Activated CD8-positive, alpha-beta memory T cell treated with anti-CD3 and anti-CD28 coated beads, Interleukin-2, amount 10 ng/mL, durations not matched to agents 7 days and 5 days (primary cell): ENCODE measurements at regions not wholly inside any gene's neighbourhood (a gene's known extent, or its start where the extent isn't known, plus 50 kb on each side); places are given as distances from the start of the nearest gene placed in this dataset.

ENCODE experiments used
- ATAC-seq: fragments of 150-1000 bp; cut with Tn5 transposase; one replicate; pipeline ENCODE4 v1.10.0; 2021; ENCODE audit warnings: moderate library complexity
- CTCF ChIA-PET: fragments of 350-600 bp; sonication (Branson Sonifier 250); formaldehyde crosslinking; loops from one replicate; lab custom pipeline; 2021; ENCODE audit warnings: antibody characterized with exemption; lab: Charles Lee
- DNase-seq: peaks from one replicate; pipeline ENCODE4 v3.0.0-alpha.2; 2020
- H3K27ac Mint-ChIP-seq: one replicate; pipeline ENCODE4 v1.8.0; 2021; ENCODE audit warnings: mild to moderate bottlenecking, mixed read lengths
- H3K27me3 Mint-ChIP-seq: one replicate; pipeline ENCODE4 v1.8.0; 2021; ENCODE audit warnings: mixed read lengths
- H3K36me3 Mint-ChIP-seq: one replicate; pipeline ENCODE4 v1.8.0; 2021; ENCODE audit warnings: mild to moderate bottlenecking, mixed read lengths
- H3K4me1 Mint-ChIP-seq: one replicate; pipeline ENCODE4 v1.8.0; 2021; ENCODE audit warnings: mixed read lengths
- H3K4me3 Mint-ChIP-seq: one replicate; pipeline ENCODE4 v1.8.0; 2021; ENCODE audit warnings: mild to moderate bottlenecking, moderate library complexity, mixed read lengths
- H3K9me3 Mint-ChIP-seq: one replicate; pipeline ENCODE4 v1.8.0; 2022; ENCODE audit warnings: low read depth, mixed read lengths

GRCh38 chr18:73983496-73983895 lies 164.1 kb downstream of the FBXO15 start:
- ATAC-seq = no peak
- no peaks in the 10 kb centered on the region for H3K36me3 Mint-ChIP-seq

GRCh38 chr18:73981796-73982195 lies 165.8 kb downstream of the FBXO15 start:
- Mint-ChIP-seq H3K9me3 (no peaks in the 10 kb centered on the region), H3K4me1 (no peaks in the 10 kb centered on the region), H3K4me3 (no peak overlapping the region), H3K36me3 (no peaks in the 10 kb centered on the region), H3K27me3 (no peaks in the 10 kb centered on the region), H3K27ac (no peak overlapping the region)
- CTCF ChIA-PET = no interaction called here
- no peak for ATAC-seq
- DNase-seq = no peak

More at GRCh38 chr18:73983496-73983895, 164.1 kb downstream of the FBXO15 start:
- Mint-ChIP-seq H3K9me3 (no peaks in the 10 kb centered on the region), H3K4me3 (no peak overlapping the region), H3K27ac (no peak overlapping the region), H3K27me3 (no peaks in the 10 kb centered on the region), H3K4me1 (no peaks in the 10 kb centered on the region)
- CTCF ChIA-PET = no interaction called here
- DNase-seq = no peak

- H3K9me3 Mint-ChIP-seq = no peaks in the 10 kb centered on the region
- ATAC-seq = no peak
- no peak for DNase-seq
- peaks cover 3% of the 10 kb centered on the region for H3K4me1 Mint-ChIP-seq
- no peaks in the 10 kb centered on the region for H3K36me3 Mint-ChIP-seq
- no peak overlapping the region for H3K27ac Mint-ChIP-seq
- no peaks in the 10 kb centered on the region for H3K27me3 Mint-ChIP-seq
- CTCF ChIA-PET = no interaction called here
- H3K4me3 Mint-ChIP-seq = no peak overlapping the region
These were observed 167.2 kb downstream of the FBXO15 start for GRCh38 chr18:73980289-73980979.

GRCh38 chr18:73979742-73980141 lies 167.9 kb downstream of the FBXO15 start:
- Mint-ChIP-seq H3K27ac (no peak overlapping the region), H3K4me3 (no peak overlapping the region), H3K36me3 (no peaks in the 10 kb centered on the region), H3K27me3 (peaks cover 3% of the 10 kb centered on the region), H3K9me3 (no peaks in the 10 kb centered on the region), H3K4me1 (peaks cover 6% of the 10 kb centered on the region)
- DNase-seq (no peak), ATAC-seq (no peak)
- CTCF ChIA-PET = no interaction called here

- ATAC-seq = no peak
- H3K4me3 Mint-ChIP-seq = no peak overlapping the region
- peaks cover 6% of the 10 kb centered on the region for H3K27me3 Mint-ChIP-seq
- CTCF ChIA-PET = no interaction called here
- peaks cover 6% of the 10 kb centered on the region for H3K4me1 Mint-ChIP-seq
- no peaks in the 10 kb centered on the region for H3K9me3 Mint-ChIP-seq
- H3K27ac Mint-ChIP-seq = no peak overlapping the region
- DNase-seq = no peak
- H3K36me3 Mint-ChIP-seq = no peaks in the 10 kb centered on the region
These were observed 171.2 kb downstream of the FBXO15 start for GRCh38 chr18:73976433-73976832.

GRCh38 chr18:73975266-73975665 lies 172.4 kb downstream of the FBXO15 start:
- Mint-ChIP-seq H3K27me3 (peaks cover 6% of the 10 kb centered on the region), H3K27ac (no peak overlapping the region), H3K4me3 (no peak overlapping the region), H3K36me3 (no peaks in the 10 kb centered on the region), H3K4me1 (peaks cover 6% of the 10 kb centered on the region), H3K9me3 (no peaks in the 10 kb centered on the region)
- ATAC-seq (peak; percentile 81), DNase-seq (peak; percentile 70)
- CTCF ChIA-PET = no interaction called here

- peaks cover 6% of the 10 kb centered on the region for H3K27me3 Mint-ChIP-seq
- no peaks in the 10 kb centered on the region for H3K9me3 Mint-ChIP-seq
- H3K4me1 Mint-ChIP-seq = peaks cover 6% of the 10 kb centered on the region
- DNase-seq = no peak
- H3K36me3 Mint-ChIP-seq = no peaks in the 10 kb centered on the region
- H3K4me3 Mint-ChIP-seq = no peak overlapping the region
- H3K27ac Mint-ChIP-seq = no peak overlapping the region
- CTCF ChIA-PET = no interaction called here
- no peak for ATAC-seq
These were observed 173.7 kb downstream of the FBXO15 start for GRCh38 chr18:73973972-73974371.

- ATAC-seq (no peak), DNase-seq (no peak)
- no peaks in the 10 kb centered on the region for H3K4me1 Mint-ChIP-seq
- CTCF ChIA-PET = no interaction called here
- peaks cover 2% of the 10 kb centered on the region for H3K9me3 Mint-ChIP-seq
- H3K36me3 Mint-ChIP-seq = no peaks in the 10 kb centered on the region
- H3K27ac Mint-ChIP-seq = no peak overlapping the region
- no peak overlapping the region for H3K4me3 Mint-ChIP-seq
- H3K27me3 Mint-ChIP-seq = peaks cover 4% of the 10 kb centered on the region
These were observed 180.7 kb downstream of the FBXO15 start for GRCh38 chr18:73966954-73967353.

GRCh38 chr18:73962256-73962655 lies 185.4 kb downstream of the FBXO15 start:
- H3K27me3 Mint-ChIP-seq = peaks cover 8% of the 10 kb centered on the region

GRCh38 chr18:73961804-73962203 lies 185.8 kb downstream of the FBXO15 start:
- ATAC-seq (no peak), DNase-seq (no peak)
- no peaks in the 10 kb centered on the region for H3K36me3 Mint-ChIP-seq
- no peak overlapping the region for H3K4me3 Mint-ChIP-seq
- H3K4me1 Mint-ChIP-seq = peaks cover 3% of the 10 kb centered on the region
- H3K27me3 Mint-ChIP-seq = peaks cover 9% of the 10 kb centered on the region
- CTCF ChIA-PET = no interaction called here
- no peak overlapping the region for H3K27ac Mint-ChIP-seq
- H3K9me3 Mint-ChIP-seq = peaks cover 2% of the 10 kb centered on the region

More at GRCh38 chr18:73962256-73962655, 185.4 kb downstream of the FBXO15 start:
- Mint-ChIP-seq H3K36me3 (no peaks in the 10 kb centered on the region), H3K4me3 (no peak overlapping the region), H3K4me1 (peaks cover 3% of the 10 kb centered on the region), H3K9me3 (peaks cover 2% of the 10 kb centered on the region), H3K27ac (no peak overlapping the region)
- CTCF ChIA-PET = no interaction called here
- DNase-seq (no peak), ATAC-seq (no peak)

- Mint-ChIP-seq H3K4me1 (peaks cover 3% of the 10 kb centered on the region), H3K27me3 (peaks cover 17% of the 10 kb centered on the region), H3K4me3 (no peak overlapping the region), H3K27ac (no peak overlapping the region), H3K36me3 (no peaks in the 10 kb centered on the region), H3K9me3 (peaks cover 2% of the 10 kb centered on the region)
- DNase-seq (no peak), ATAC-seq (no peak)
- CTCF ChIA-PET = no interaction called here
These were observed 188.3 kb downstream of the FBXO15 start for GRCh38 chr18:73959352-73959751.

GRCh38 chr18:73954268-73954667 lies 193.4 kb downstream of the FBXO15 start:
- CTCF ChIA-PET = no interaction called here
- Mint-ChIP-seq H3K9me3 (no peaks in the 10 kb centered on the region), H3K4me3 (no peak overlapping the region), H3K27ac (no peak overlapping the region), H3K4me1 (peaks cover 3% of the 10 kb centered on the region), H3K27me3 (peaks cover 15% of the 10 kb centered on the region), H3K36me3 (no peaks in the 10 kb centered on the region)
- no peak for DNase-seq
- no peak for ATAC-seq

GRCh38 chr18:73952296-73952946 lies 195.2 kb downstream of the FBXO15 start:
- Mint-ChIP-seq H3K27me3 (peaks cover 15% of the 10 kb centered on the region), H3K36me3 (no peaks in the 10 kb centered on the region), H3K4me1 (no peaks in the 10 kb centered on the region), H3K9me3 (no peaks in the 10 kb centered on the region), H3K4me3 (no peak overlapping the region), H3K27ac (no peak overlapping the region)
- ATAC-seq = no peak
- no peak for DNase-seq
- CTCF ChIA-PET = no interaction called here

- CTCF ChIA-PET = no interaction called here
- Mint-ChIP-seq H3K4me3 (no peak overlapping the region), H3K36me3 (no peaks in the 10 kb centered on the region), H3K4me1 (no peaks in the 10 kb centered on the region), H3K27ac (no peak overlapping the region), H3K9me3 (no peaks in the 10 kb centered on the region), H3K27me3 (peaks cover 6% of the 10 kb centered on the region)
- ATAC-seq (no peak), DNase-seq (no peak)
These were observed 197.4 kb downstream of the FBXO15 start for GRCh38 chr18:73950116-73950700.
